T-helper 1 cell (primary cell): ENCODE measurements at regions not wholly inside any gene's neighbourhood (a gene's known extent, or its start where the extent isn't known, plus 50 kb on each side); places are given as distances from the start of the nearest gene placed in this dataset.
A peak's percentile ranks its signal among the peaks of the same experiment; 100 is the strongest.

Experiments used
- DNase-seq, 5 donors: peaks; one replicate each; pipeline ENCODE4 v3.0.0-alpha.2; 2012 to 2020

DNA sequence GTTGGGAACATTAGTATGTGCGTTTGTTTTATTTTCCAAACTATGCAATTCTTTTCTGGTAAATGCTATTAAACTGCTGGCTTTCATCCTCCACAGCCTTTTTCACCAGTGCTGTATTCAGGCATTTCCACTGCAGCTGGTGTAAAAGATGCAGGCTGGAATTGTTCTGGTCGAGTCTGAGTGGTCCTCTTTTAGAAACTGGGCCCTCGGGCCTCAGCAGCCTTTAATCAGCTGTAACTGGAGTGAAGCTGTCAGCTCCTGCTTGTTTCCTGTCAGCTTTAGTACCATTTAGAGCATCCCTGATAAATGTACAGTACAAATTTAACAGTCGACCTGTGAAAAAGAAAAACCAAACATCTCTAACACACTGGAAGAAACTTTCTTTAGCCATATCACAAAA lies 979.6 kb downstream of the TFAP2A start:
- DNase-seq, result no peak

DNA sequence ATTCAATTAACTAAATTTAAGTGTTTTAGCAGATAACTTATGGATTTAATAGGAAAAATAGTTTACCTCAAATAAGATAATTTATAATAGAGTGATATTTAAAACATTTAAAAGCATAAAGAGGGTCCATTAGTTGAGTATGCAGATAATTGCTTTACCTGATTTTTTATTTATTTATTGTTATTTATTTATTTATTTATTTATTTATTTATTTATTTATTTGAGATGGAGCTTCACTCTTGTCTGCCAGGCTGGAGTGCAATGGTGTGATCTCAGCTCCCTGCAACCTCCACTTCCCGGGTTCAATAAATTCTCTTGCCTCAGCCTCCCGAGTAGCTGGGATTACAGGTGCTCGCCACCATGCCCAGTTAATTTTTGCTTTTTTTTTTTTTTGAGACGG lies 982.9 kb downstream of the TFAP2A start:
- DNase-seq, result no peak

DNA sequence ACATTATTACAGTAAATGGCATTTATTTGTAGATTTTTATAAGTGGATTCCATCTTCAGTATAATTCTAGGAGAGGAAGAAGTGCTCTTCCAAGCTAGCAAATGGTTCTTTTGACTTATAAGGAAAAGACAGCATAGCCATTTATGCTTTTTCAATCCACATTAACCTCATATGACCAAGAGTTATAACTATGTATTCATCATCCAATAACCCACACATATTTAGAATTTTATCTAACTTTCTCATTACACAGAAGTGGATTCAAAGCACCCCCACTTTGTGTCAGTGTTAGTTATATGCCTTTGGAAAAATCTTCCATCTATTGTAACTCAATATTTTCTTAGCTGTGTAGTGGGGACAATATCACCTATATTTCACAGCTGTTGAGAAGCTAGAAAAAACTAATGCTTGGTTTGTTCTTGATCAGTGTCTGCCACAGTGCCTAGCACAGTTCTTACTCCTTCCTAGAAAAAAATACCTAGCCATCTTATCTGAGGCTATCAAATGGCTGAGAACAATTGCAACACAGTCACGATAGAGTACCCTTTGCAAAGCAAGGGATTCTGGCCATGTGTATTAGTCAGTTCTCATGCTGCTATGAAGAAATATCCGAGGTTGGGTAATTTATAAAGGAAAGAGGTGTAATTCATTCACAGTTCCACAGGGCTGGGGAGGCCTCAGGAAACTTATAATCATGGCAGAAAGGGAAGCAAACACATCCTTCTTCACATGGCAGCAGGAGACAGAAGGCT lies 986.3 kb downstream of the TFAP2A start:
- DNase-seq, result no peak

DNA sequence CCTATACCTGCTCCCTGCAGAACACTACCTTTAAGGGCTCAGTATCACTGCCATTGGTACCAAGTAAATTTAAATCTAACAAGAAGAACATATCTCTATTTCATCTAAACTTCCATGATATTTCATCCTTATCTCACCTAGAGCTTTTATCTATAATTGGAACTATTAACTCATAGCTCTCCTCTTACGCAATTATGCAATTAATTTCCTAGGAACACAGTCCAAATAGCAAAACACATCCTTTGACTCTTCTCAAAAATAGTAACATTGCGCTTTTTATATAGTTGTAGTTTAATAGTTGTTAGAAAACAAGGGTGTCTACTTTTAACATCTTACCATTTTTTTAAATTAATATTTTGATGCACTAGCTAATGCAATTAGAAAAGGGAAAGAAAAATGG lies 986.8 kb upstream of the SLC35B3 start:
- no peak for DNase-seq

DNA sequence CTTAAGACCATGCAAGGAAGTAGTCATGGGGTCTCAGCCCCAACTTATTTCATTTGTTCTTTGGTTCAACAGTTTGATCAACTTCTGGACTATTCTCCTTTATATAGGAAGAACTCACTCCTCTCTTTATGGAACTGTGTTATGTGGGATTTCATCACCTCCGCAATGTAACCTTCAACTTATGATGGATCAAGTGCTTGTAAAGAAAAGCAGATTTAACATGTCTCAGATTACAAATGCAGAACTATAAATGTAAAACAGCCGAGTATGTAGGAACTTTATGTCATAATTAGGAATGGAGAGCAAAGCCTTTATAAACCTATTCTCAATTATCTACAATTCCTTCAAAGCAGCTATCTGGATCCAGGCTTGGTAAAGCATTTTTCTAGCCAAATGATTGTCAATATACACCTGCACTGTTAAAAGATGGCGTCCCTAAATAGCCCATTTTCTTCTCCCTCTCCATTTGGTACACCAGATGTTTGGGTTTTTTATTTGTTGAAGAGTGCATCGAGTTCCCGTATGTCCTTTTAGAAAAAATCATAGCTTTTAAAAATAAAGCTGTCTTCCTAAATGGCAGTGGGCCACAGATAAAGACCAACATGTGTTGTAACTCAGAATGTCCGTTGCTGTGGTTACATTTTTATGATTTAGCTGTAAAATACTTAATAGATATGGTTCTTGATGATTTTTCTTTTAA lies 985.1 kb upstream of the SLC35B3 start:
- DNase-seq, result no peak

DNA sequence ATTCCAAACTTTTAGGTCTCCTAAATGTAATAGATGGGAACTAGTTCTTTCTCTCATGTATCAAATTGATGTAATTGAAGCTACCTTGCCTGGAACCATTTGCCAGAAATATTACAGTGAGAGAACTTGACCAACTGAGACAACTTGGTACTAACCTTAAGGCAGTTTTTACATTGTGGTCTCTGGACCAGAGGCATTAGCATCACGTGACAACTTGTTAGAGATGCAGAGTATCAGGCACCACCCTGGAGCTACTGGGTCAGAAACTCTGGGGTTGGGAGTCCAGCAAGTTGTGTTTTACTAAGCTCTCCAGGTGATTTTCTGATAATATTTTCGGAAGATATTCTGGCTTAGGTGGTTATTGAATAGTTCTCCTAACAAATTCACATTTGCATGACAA lies 982.1 kb upstream of the SLC35B3 start:
- no peak for DNase-seq

DNA sequence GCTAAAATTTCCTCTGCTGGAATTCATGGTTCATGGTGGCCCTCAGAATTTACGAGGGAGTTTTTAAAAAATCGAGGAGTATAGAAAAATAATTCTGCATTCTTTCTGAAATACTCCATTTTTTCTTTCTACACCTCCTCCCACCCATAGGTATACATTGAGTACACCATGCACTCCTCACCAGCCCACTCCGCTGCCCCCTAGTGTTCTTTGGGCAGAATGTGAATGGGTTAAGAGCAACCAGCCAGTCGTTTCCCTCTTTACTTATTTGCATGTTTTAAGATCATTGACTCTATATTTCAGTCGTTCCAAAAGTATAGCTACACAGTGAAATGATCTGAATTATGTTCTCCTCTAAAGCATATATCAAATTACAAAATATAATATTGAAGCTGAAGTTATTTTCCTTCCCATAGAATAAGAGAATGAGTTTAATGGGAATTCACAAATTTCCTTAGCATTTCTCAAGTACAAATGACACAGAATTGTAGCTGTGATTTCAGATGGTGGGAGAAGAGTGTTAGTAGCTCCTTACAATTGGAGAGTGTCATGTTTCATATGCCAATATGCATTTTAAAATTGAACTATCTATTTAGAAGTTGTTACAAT lies 977.7 kb upstream of the SLC35B3 start:
- no peak for DNase-seq

DNA sequence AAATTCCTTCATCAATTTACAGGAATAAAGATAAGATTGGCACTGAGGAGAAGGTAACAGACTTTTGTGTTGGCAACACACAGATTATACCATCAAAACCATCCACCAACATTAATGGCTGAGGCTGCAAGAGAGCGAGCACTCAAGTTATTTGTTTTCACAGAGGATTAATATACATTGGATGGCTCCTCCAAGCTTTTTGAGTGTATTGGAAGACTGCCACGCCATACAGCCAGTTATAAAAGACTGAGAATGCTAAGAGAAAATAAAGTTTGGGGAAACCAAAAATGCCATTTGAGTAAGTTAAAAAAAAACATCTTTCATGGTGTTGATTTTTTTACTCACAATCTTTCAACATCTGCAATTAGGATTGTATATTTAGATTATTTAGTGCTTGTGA lies 973.8 kb upstream of the SLC35B3 start:
- DNase-seq, result no peak

DNA sequence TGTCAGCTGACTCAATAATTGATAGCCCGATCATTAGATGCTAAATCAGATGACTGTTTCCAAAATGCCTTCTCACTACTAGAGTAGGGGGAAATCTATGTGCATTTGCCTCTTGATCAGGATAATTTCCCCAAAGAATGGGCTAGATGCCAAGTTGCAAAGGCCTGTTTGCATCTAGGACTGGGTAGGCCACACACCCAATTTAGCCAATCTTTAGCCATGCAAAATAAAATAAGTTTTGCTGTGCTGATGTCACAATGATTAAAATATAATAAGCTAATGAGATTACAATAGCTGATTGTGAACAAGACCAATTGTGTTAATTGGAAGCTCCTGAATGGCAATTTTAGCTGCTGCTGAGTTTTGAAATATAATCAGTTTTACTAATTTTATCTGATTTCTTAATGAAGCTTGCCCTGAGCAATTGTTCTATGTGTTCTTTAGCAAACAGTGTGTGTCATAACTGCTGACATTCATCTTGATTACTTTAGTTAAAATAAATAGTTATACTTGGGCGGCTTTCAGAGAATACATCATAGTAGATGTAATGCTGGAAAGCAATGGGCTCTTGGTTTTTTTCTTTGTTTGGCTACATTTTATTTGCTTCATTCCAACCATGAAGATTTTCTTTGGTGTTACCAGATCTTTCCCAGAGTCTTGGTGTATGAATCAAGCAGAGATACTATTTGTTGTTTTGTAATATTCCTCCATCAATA lies 973.2 kb upstream of the SLC35B3 start:
- DNase-seq, result no peak

DNA sequence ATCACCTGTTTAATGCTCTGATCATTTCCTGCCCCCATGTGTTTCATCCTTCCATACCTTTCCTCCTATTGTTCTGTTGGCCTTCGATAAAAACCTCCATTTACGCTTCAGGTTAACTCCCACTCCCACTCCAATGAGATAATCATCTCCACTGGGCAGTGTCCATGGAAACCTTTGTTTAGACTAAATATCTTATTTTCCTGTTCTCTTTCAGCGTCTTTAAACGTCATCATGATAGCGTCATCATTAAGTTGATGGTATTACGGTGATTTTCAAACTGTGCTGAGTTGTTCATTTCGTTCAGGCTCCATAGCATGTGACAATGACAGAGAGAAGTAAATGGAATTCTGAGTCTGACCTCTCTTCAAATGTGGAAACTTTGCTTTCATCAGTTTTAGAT lies 970.5 kb upstream of the SLC35B3 start:
- DNase-seq, result no peak

DNA sequence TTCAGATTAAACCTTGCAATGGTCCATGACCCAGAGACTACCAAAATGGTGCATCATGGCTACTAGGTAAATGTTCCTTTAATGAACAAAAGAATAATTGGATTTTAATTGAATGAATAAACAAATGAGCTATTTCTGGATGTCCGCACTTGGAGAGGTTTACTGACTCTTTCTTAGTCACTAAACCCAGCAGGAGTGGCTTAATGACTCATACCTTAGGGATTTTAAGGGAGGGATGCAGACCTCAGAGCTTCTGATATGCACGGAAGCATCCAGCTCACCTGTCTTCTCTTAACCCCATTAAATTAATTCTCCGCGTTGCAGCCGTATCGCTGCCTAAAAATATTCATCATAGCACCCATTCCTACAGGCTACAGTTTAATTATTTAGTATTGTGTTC lies 970.0 kb upstream of the SLC35B3 start:
- no peak for DNase-seq

DNA sequence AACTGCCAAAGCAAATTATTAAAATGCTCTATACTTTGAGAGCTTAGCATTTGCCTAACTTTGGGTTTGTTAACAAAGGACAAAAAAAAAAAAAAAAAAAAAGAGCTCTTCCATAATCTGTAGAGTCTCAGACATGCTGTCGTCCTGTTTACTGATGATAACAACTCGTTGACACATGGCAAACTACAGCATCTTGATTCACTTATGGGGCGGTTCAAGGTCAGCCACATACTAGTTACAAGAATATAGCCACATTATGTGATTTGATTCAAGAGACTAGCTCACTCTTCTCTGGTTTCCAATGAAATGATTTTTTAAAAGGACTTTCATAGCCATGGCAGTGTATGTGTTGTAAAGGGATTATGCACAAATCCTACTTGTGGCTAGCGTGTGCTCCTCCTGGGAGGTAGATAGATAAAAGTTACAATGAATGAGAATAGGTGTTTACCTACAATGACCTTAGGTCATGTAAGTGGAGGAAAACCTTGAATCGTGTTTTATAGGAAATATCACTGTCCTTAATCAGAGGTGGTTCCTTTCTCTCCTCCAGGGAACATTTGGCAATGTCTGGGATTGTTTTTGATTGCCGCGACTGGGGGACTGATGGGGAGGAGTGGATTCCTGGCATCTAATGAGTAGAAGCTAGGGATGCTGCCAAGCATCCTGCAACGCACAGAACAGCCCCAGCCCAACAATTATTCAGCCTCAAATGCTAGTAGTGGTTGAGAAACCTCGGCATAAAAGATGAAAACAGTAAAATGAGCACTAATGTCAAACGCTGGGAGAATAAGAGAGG lies 969.2 kb upstream of the SLC35B3 start:
- no peak for DNase-seq

DNA sequence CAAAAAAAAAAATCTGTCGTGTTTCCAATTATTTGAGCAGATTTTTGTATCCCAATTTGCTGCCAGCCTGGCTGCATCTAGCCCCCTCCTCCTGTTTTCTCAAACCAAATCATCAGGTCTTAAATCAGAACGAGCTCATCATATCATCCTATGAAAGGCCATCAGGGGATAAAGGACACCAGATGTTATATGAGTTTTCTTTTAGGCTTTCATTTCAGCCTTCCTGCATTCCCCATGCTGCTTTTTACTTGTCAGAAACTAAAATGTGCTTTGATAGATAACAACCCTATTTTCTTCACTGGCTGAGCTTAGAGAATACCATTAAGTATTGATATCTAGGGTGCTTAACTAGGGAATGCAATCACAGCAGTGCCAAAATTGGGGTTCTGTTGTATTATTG lies 968.4 kb upstream of the SLC35B3 start:
- no peak for DNase-seq

DNA sequence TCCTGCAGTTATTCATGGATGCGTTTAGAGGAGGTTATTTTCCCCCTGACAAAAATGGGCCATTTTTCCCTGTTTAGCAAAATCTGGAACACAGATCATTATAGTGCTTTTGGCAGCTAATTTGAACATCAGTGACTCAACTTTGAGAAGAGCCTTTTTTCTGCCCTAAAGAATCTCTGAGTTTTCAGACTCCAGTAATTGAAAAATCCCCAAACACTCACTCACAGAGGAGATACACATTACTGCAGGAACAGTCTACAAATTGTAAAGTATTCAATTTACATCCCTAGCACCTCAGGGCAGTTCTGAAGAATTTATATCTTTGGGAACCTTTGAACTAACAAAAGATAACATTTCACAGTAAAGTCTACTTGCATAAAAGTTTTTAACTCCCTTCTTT lies 966.6 kb upstream of the SLC35B3 start:
- no peak for DNase-seq

DNA sequence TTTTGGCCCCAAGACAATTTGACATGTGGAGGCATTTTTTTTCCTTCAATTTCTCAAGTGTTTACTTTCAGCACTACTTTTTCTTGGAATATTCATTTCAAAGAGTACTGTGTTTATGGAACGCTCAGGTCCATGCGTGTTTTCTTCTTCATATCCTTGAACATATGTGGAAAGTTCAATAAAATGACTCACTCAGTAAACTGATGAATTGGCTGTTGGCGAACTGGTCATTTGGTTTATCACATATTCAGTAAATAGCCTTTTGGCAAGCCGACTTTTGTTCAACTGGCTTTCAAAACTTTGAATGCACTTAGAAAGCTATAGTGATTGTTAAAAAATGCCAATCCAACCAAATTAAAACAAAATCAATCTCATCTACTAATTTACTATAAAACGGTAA lies 964.6 kb upstream of the SLC35B3 start:
- no peak for DNase-seq

DNA sequence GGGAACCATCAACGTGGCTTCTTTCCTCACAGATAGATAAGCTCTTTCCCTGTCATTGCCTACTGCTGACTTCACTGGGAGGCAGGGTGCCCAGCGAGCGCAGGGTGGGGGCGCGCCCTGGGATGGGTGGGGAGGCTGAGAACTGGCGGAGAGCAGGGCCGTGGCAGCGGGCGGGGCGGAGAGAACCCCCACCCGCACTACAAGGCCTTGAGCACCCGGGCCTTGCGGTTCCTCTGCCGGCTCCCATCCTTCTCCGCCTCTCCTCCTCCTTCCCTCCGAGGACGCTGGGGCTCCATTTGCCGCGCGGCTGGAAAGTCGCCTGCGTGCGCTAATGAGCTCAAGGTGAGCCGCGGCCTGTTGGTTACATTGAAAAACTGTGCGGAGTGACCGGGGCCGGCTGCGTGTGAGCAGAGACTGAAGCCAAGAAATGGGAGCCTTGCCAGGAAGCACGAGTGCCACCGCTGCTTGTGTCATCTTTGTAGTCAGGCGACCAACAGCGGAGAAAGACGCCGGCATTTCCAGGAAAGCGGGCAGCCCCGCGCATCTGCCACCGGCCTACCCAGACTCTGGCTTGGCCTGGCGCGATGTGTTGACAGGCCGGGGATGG lies 963.5 kb upstream of the SLC35B3 start:
- DNase-seq, result peak in 1 of 5 donors; percentile 1

DNA sequence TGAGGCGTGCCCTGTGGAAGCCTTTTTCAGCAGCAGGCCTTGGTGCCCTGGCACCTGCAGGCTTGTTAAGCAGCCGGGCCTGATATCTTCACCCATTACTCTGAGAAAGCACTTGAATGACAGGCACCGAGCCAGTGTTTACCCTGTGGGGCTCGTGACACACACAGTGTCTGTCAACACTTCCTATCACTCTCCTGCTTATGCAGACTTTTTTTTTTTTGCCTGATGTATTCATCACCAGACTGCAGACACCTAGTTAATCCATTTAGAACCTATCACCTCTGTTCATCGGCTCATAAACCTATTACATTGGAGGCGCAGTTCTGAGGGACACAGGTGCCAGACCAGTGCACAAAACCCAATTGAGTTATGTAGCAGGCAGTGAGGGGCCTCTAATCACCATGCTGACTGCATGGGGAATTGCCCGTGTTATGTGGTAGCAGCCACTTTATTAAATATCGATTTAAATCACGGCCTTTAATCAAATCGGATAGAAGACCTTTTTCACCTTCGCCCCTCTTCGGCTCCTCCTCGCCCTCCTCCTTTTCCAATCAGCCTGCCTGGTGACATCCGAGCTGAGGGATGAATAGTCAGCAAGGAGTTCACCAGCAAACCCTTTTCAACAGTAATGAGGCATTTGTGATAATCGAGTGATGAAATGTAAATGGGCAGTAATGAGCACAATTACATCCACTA lies 962.9 kb upstream of the SLC35B3 start:
- DNase-seq, result no peak

DNA sequence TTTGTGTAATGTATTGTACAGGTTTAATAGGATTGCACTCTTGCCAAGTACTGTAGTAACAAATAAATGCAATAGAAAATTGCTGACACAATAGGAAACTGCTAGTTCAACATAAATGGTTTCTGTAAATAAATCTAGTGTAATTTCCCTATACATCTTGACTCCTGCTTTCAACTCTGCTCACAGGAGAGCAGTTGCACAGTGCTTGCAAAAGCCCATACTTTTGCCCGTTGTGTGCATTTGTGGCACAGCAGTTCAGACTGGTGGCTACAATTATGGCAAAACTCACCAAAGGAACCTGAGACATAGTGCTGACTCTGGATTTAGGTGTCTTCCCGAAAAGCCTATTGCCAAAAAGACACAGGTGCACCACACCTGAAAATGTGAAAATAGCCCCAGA lies 953.3 kb upstream of the SLC35B3 start:
- no peak for DNase-seq

DNA sequence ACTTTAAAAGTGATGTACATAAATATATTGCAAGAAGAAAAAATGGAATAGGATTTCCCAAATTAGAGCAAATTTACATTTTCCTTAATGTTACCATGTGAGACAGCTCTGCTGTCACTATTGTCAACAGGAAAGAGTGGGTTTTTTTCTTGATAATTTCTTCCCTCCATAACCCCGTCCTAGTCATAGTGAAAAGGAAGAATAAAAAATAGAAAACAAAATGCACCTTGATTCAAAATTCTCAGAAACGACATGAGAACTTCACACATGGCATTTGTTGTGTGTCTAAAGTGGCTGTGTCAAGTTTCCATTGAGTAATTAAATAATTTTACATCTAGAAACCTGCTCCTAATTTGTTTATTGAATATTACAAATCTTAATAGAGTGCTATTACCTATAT lies 945.2 kb upstream of the SLC35B3 start:
- DNase-seq, result no peak

DNA sequence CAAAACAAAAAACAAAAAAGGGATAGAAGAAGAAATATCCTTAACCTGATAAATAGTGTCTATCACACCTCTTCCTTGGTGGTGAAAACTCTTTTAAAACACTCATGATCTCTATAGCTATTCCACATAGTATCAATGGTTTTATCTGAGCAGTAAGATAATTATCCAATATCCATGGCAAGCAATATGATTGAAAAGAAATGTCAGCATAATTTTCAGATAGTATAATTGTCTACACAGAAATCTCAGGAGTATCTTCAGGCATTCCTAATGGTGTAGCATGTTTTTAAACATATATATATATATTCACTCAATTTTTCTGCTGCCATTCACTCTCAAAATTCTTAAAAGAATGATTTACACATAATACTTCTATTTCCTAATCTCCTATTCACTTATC lies 938.0 kb upstream of the SLC35B3 start:
- DNase-seq, result no peak

DNA sequence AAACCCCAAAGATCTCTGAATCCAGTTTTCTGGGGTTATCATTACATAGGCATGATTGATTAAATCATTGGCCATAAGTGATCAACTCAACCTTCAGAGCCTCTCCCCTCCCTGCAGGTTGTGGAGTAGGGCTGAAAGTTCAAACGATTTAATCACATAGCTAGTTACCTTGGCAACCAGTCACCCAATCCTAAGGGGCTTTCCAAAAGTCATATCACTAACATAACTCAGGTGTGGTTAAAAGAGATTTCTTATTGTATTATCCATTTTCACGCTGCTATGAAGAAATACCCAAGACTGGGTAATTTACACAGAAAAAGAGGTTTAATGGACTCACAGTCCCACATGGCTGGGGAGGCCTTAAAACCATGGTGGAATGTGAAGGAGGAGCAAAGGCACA lies 935.1 kb upstream of the SLC35B3 start:
- DNase-seq, result no peak

DNA sequence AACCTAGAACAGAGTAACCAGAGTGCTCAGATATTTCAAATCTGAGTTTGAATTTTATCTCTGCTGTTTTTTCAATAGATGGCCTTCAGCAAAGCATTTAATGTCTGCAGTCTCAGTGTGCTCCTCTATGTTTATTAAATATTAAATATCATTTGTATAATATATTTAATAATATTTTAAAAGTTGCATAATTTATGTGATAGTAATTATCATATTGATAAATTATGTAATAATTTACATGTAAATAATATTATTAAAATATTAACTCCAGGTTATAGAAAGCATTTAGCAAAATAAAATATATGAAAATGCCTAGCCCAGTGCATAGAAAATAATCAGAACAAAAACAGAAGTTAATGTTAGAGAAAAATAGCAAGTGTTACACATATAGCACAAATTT lies 930.0 kb upstream of the SLC35B3 start:
- DNase-seq, result no peak
